ENCODE measurements at regions not wholly inside any gene's neighbourhood (a gene's known extent, or its start where the extent isn't known, plus 50 kb on each side); places are given as distances from the start of the nearest gene placed in this dataset.

- intact Hi-C loops (cut with DNase I), result no loop called here
- Histone ChIP-seq H3K36me3 (no peaks in the 10 kb centered on the region), H3K27me3 (peaks cover 0 to 34% of the 10 kb centered on the region in 2 donors), H3K9me3 (no peaks in the 10 kb centered on the region), H3K27ac (no peak overlapping the region), H3K4me1 (no peaks in the 10 kb centered on the region), H3K4me3 (no peak overlapping the region)
- DNase-seq, result no peak
- ATAC-seq, result no peak
- TF ChIP-seq CTCF (IDR thresholded peaks at IDR 0.05), result no peak
Observed at GRCh38 chr9:135035781-135036760, 51.4 kb upstream of the OLFM1 start.

GRCh38 chr9:135036861-135037465 is 50.5 kb upstream of the OLFM1 start:
- ATAC-seq (no peak), DNase-seq (no peak)
- no peaks in the 10 kb centered on the region for H3K36me3 ChIP-seq
- no peak for TF ChIP-seq CTCF (IDR thresholded peaks at IDR 0.05)
- intact Hi-C loops (cut with DNase I), result no loop called here
- no peak overlapping the region for H3K4me3 ChIP-seq
- H3K27ac ChIP-seq, result no peak overlapping the region
- H3K27me3 ChIP-seq, result peaks cover 0 to 33% of the 10 kb centered on the region in 2 donors
- no peaks in the 10 kb centered on the region for H3K9me3 ChIP-seq
- no peaks in the 10 kb centered on the region for H3K4me1 ChIP-seq

DNA sequence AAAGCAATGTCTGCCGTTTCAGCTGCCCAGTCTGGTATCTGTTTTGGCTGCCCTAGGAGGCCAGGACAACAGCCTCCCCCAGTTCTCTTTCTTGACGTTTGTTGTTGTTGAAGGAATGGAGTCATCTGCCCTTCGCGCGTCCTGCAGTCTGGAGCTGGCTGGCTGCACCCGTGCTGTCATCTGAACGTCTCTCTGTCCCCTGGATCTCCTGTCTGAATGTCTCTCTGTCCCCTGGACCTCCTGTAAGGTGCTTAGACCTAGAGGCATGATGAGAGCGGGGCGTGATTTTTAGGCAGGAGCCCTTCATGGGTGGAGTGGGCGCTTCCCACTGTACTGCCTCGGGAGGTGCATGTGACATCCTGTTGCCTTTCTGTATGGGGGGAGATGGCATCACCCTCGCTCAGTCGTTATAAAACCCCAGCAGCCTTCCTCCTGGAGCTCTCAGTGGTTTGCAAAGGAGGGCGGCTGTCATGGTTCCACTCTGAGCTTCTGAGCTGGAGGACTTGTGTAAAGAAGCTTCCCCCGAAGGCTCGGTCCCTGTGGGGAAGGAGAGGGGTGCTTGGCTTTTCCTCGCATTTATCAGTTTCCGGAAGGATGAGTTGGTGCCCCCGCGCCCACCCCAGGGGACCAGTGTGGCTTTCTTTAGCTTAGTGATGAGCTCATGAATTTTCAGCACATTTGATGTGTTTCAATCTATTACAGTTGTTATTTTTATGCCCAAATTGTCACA is 49.8 kb upstream of the OLFM1 start:
- no peaks in the 10 kb centered on the region for H3K4me1 ChIP-seq
- TF ChIP-seq CTCF (IDR thresholded peaks at IDR 0.05), result no peak
- H3K27me3 ChIP-seq, result peaks cover 0 to 26% of the 10 kb centered on the region in 2 donors
- intact Hi-C loops (cut with DNase I), result no loop called here
- ATAC-seq (no peak), DNase-seq (no peak)
- H3K36me3 ChIP-seq, result no peaks in the 10 kb centered on the region
- no peak overlapping the region for H3K27ac ChIP-seq
- no peaks in the 10 kb centered on the region for H3K9me3 ChIP-seq
- H3K4me3 ChIP-seq, result no peak overlapping the region

Measured in left lung (tissue), 4 donors.